HepG2 (cell line): ENCODE measurements at regions not wholly inside any gene's neighbourhood (a gene's known extent, or its start where the extent isn't known, plus 50 kb on each side); places are given as distances from the start of the nearest gene placed in this dataset.

Experiments used
- BORCS8-MEF2B ChIP-seq: sonication (generic); formaldehyde crosslinking; IDR thresholded peaks from 2 replicates; pipeline ENCODE4 v1.8.0; 2022; ENCODE audit warnings: mild to moderate bottlenecking, missing genetic modification reagents
- KIAA2018 ChIP-seq: sonication (generic); formaldehyde crosslinking; IDR thresholded peaks from 2 replicates; pipeline ENCODE4 v1.5.0; 2020; ENCODE audit warnings: mild to moderate bottlenecking, missing genetic modification reagents, borderline replicate concordance
- NR3C1 ChIP-seq: sonication (generic); formaldehyde crosslinking; IDR thresholded peaks from 2 replicates; pipeline ENCODE4 v1.4.0; 2020; ENCODE audit warnings: missing genetic modification reagents
- TERF1 ChIP-seq: sonication (generic); formaldehyde crosslinking; IDR thresholded peaks from 2 replicates; pipeline ENCODE4 v1.8.0; 2022; ENCODE audit warnings: mild to moderate bottlenecking, missing genetic modification reagents, moderate library complexity
- ZNF142 ChIP-seq: sonication (generic); formaldehyde crosslinking; IDR thresholded peaks from 2 replicates; pipeline ENCODE4 v1.4.0; 2020; ENCODE audit warnings: missing genetic modification reagents
- ZNF605 ChIP-seq: sonication (generic); formaldehyde crosslinking; IDR thresholded peaks from 2 replicates; pipeline ENCODE4 v1.8.0; 2022; ENCODE audit warnings: mild to moderate bottlenecking, missing genetic modification reagents

GRCh38 chr6:54053881-54054391, 57.3 kb upstream of the MLIP start (continued):
- TF ChIP-seq KIAA2018 (CRISPR knock-in tag) (no peak), ZNF605 (no peak), BORCS8-MEF2B (CRISPR knock-in tag) (no peak), TERF1 (CRISPR knock-in tag) (no peak), ZNF142 (CRISPR knock-in tag) (no peak), NR3C1 (CRISPR knock-in tag) (no peak)
